Sigmoid colon (tissue), 4 donors: ENCODE measurements at regions not wholly inside any gene's neighbourhood (a gene's known extent, or its start where the extent isn't known, plus 50 kb on each side); places are given as distances from the start of the nearest gene placed in this dataset.

Experiments
- CTCF ChIP-seq, 4 experiments: fragments of 450-650 bp in 3 of 4; fragments of 200-600 bp in 1 of 4; IDR thresholded peaks; one replicate each; pipeline ENCODE4 v1.5.1; 2016 to 2019; ENCODE audit warnings: antibody characterized with exemption in 4 of 4, mild to moderate bottlenecking in 3 of 4, moderate library complexity in 2 of 4
- EP300 ChIP-seq, 4 donors: sonication (generic); formaldehyde crosslinking; IDR thresholded peaks; one replicate each; pipeline ENCODE4 v1.6.1; 2017; ENCODE audit warnings: antibody characterized with exemption in 4 of 4

GRCh38 chr17:11029791-11030190, 191.9 kb upstream of the PIRT start:
- TF ChIP-seq CTCF (IDR thresholded peaks at IDR 0.05) (no peak), EP300 (IDR thresholded peaks at IDR 0.05) (no peak)
